ENCODE measurements at regions not wholly inside any gene's neighbourhood (a gene's known extent, or its start where the extent isn't known, plus 50 kb on each side); places are given as distances from the start of the nearest gene placed in this dataset.

DNA sequence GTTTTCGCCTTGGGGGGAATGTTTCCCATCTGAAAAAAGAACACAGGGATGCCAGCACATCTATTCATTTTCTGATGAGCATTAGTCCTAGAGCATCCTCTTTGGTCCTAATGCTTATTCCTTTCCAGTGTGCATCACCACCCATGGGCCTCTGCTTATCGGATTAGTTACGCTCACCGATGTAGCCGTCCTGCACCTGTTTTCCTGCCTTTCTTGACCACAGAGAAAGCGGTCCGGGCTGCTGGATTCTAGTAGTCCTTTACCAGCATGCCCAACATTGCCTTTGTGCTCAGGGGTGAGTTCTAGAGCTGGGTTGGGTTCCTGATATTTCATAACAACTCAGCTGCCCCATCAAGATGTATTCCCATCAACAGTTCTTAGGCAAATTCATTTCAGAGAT is 2084.5 kb upstream of the C9orf72 start:
- no peak for FAIRE-seq

DNA sequence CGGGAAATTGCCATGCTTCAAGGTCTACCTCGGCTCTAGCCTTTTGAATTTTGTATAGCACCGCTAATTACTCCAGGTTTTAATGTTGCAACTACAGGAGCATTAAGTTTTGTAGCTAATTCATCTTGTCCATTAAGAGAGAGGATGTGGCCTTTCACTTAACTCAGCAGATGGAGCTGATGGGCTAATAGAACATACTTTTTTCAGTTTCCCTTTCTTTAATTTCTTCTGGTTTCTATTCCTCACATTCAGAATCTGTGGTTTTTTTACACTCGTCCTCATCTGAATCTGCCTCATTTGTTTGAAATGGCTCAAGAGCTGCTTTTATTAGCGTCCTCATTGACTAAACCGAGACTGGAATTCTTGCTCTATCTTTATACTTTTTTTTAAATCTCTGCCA is 2085.7 kb upstream of the C9orf72 start:
- no peak for FAIRE-seq

DNA sequence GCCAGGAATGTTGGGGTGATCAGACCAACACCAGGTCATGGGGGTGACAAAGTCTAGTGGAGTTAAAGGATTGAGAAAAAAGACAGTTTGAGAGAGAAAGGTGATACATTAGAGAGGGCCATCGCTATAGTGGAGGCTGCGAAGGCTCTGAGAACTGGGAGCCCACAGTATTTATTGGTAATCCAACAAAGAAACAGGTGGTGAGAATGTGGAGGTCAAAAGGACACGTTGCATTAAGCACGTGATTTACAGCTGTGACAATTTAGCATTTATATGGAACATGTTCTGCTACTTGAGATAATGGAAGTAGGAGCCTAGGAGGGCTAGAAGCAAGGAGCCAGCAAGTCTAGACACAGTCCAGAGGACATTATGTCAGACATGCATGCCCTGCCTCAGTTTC is 2086.5 kb upstream of the C9orf72 start:
- no peak for FAIRE-seq

DNA sequence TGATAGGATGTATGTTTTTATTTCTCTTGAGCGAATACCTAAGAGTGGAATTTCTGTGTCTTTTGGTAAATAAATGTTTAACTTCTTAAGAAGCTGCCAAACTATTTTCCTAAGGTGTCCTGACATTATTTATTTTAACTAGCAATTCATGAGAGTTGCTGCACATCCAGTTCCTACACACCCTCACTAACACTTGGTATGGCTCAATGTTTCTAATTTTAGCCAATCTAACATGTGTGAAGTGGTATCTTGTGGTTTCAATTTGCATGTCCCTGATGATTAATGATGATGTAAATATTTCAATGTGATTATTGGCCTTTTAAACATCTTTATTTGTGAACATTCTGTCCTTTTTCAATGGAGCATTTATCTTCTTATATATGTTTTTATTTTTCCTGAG is 2095.5 kb upstream of the C9orf72 start:
- FAIRE-seq, result no peak

DNA sequence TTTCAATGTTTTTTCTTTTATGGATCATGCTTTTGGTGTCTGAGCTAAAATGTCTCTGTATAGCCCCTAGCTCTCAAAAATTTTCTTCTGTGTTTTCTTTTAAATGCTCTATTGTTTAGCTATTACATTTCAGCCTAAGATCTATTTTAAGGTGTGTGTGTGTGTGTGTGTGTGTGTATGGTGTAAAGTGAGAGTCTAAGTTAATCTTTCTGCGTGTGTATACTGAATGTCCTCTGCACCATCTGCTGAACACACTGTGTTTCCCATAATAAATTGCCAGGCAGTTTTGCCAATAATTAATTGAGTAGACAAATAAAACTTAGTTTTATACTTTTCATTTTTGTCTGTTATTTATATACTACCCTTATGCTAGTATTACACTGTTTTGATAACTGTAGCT is 2096.3 kb upstream of the C9orf72 start:
- FAIRE-seq, result peak; percentile 30

DNA sequence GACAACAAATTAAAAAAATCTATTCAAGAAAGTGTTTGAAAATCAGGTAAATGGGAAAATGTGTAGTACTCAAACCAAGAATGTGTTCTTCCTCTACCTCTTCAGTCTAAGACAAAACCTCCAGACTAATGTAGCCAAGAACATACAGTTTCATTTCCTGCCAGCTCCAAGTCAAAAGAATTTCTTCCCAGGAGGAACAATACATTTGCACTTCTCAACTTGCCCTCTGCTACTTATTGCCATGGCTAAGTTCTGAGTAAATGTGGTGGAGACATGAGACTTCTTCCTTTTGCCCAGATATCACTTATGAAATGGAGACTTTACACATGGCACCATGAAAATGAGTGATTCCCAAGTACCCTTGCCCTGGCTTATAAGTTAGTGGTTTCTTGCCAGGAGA is 2112.2 kb upstream of the C9orf72 start:
- FAIRE-seq, result no peak

DNA sequence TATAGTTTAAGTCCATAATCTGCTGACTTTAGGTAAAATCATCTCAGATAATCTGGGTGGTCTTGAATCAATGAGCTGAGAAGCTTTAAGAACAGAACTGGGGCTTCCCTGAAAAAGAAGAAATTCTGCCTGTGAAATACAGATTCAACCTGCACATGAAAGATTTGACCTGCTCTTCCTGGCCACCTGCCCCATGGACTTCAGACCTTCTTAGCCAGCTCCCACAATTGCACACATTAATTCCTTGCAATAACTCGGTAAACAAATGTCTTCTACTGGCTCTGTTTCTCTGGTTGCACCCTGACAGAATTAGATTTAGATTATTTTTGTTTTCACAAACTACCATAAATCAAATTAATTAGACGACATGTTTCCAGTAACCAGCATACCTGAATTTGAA is 2117.9 kb upstream of the C9orf72 start:
- no peak for FAIRE-seq

DNA sequence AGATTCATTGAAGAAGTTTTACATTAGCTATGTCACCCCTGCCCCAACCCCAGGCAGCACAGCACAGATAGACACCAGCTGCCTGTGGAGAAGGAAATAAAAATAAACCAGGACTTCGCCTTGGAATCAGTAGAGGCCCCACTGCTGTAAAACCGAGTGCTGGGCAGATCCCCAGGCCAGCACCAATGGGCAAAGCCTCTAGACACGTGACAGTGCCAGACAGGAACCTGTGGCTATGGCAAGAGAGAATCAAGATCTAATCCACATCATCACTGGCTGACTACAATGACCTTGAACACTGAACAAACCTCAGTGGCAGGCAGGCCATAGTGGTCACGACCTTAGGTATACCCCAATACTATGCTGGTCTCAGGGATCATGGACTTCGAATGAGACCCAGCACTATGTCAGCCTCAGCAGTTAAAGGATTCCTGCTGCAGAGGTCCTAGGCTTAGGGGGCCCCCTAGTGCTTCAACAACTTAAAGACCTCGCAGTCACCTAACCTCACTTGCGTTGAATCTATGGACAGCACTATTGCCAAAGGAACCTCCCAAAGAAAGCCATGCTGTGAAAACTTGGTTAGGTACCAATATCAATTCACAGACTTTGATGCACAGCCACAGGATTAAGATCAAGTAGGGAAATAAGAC is 2118.6 kb upstream of the C9orf72 start:
- FAIRE-seq, result no peak

DNA sequence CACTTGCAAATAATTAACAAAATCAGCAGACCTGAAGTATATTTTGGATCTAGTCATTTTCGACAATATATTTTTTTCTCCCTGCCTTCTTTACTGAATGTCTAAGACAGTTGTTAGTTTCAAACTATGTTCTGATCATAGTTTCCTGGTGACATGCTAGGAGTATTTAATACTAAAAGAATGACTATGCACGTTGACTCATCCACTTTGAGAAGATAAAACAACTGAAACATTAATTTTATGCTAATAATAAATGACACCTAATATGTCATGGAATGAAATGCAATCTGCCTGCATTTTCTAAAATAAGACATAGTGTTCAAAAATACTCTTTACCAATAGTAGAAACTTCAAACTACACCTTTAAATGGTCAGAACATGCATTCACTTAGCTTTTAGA is 2123.7 kb upstream of the C9orf72 start:
- FAIRE-seq, result no peak

DNA sequence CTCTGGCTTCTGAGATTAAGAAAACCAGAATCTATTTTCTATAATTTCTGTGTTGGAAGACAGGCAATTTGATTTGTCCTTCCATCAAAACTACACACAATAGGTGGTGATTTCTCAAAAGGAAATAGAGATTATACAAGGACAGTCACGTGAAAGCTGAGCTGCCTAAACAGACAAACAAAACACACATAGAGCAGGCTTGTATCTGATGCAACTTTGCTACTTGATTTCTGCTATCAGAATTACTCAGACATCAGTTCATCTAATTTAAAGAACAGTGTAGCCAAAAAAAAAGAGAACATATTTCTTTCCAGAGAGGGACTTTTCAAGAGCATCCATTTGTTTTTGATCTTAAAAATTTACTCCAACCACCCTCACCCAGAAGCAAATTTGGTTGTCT is 2128.3 kb upstream of the C9orf72 start:
- no peak for FAIRE-seq

DNA sequence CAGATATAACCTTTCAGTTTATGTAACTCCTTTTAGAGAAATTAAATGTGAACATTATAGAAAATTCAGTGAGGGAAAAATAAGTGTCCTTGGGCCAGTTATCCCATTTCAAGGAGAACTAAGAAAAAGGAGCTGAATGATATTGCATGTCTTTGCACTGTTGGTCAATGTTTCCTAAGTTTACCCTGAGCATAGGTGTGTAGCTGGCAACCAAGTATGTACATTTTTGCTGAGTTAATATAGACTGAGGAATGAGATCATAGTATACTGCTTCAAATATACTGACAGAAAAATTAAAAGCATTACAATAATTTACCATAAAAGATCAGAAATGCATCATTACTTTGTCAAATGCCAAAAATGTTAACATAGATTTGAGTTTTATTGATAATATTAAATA is 2128.7 kb upstream of the C9orf72 start:
- no peak for FAIRE-seq

DNA sequence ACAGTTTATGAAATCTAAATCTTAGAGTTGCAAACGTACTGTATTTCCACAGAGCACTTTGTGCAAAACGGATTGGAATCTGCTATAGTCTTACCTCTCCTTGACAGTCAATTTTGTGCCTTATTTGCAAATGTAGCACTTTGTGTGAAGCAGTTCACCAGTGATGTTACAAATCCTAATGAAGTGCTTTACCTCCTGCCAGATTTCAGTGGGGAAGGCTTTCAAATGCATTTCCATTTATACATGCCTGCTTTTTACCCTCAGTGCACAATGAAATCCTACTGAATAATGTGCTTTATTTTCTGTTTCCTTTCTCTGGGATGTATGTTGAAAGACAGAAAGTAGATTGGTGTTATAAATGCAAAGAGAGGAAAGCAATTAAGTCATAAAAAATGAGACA is 2141.6 kb upstream of the C9orf72 start:
- no peak for FAIRE-seq

DNA sequence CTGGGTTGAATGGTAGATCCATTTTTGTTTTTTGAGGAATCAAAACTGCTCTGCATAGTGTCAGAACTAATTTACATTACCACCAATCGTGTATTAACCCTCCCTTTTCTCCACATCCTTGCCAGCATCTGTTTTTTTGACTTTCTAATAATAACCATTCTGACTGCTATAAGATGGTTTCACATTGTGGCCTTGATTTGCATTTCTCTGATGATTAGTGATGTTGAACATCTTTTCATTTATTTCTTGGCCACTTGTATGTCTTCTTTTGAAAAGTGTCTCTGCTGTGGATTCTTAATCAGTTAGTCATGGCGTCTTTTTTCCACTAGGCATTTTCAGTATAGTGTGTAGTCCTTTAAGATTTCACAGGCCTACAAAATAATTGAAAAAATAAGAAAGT is 2144.3 kb upstream of the C9orf72 start:
- FAIRE-seq, result no peak

DNA sequence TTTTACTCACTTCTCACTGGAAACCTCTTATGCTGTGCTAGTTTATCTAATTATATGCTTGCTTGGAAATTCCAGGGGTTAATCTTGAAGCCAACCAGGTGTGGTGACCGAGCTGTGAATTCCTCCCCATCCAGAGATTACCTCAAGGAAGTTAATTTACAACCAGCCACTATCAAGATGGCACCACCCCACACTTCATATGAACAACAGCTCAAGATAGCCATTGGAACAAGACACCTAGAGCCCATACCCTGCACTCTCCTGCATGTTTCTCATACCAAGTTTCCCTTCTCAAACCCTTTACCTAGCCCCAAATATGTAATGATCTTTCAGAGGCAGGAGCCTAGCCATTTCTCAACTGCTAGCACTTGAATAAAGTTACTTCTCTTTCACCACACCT is 2156.9 kb upstream of the C9orf72 start:
- FAIRE-seq, result no peak

DNA sequence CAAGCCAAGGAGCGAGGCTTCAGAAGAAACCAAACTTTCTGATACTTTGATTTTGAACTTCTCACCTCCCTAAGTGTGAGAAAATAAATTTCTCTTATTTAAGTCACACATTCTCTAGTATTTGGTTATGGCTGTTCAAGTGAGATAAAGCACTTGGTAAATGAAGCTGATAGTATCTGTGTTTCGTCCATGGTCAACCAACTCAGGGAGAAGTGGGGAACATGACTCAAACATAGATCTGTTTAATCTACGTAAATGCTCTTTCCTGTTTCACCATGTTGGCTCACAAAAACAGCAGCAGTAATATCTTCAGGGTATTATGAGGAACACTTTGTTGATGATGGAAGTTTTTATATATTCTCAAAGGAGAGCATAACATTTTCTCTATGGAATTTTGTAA is 2167.2 kb upstream of the C9orf72 start:
- no peak for FAIRE-seq

DNA sequence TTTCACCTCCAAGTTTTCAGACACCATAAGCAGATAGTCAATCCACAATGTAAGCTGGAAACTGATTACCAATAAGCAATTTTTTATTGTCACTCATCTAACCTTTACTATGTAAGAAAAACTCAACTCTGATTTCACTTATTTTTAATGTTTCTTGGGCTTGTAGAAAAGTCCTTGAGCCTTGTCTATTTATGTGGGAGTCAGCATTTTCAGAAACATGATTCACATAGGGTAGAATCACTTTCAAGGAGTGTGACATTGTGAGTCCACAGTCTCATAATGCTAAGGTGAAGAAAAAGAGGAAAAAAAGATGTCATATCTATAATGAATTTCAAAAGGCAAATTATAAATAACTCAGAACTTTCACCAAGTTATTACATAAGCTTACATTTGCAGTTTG is 2167.9 kb upstream of the C9orf72 start:
- FAIRE-seq, result no peak

DNA sequence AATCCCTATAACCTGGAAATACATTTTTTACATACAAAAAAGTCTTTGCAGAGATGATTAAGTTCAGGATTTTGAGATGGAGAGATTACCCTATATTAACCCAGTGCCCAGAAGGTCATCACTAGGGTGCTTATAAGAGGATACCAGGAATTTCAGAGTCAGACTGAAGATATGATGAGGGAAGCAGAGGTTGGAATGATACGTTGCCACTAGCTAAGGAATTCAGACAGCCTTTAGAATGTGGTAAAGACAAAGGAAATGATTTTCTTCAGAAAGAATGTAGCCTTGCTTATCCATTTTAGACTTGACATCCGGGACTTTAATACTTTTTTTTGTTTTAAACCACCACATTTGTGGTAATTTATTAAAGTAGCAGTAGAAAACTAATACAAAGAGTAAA is 2176.8 kb upstream of the C9orf72 start:
- FAIRE-seq, result no peak

DNA sequence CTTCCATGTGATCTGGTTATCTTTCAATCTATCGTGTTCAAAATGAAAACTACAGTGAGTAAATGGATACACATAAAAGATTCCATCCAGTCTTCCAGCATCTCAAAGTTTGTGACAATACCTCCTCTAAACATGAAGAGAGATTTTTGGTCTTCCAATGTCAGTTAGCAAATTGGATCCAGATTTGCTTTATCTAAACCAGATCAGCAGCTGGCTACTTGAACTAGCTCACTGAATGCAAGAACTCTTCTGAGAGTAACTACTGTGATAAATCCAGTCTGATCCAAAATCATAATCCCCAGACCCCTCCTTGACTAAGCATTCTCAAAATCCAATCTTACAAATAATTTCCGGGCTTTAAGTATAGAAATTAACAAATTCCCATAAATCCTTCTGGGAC is 2177.9 kb upstream of the C9orf72 start:
- FAIRE-seq, result no peak

DNA sequence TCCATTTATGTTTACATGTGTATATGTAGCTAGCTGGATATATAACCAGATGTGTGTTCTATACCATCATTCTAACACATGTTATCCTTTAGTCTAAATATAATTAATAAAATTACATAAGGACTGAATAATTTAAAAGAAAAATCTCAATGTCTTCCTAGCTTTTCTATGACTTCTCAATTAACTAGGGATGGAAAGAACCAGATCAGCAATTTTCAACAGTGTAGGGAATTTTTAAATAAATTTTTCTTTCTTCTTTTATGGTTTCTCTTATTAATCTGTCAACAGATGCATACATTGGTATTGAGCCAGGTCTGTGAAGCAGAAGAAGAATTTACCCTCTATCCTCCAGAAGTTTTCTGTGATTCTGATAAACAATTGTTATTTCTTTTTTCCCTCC is 2180.4 kb upstream of the C9orf72 start:
- FAIRE-seq, result no peak

DNA sequence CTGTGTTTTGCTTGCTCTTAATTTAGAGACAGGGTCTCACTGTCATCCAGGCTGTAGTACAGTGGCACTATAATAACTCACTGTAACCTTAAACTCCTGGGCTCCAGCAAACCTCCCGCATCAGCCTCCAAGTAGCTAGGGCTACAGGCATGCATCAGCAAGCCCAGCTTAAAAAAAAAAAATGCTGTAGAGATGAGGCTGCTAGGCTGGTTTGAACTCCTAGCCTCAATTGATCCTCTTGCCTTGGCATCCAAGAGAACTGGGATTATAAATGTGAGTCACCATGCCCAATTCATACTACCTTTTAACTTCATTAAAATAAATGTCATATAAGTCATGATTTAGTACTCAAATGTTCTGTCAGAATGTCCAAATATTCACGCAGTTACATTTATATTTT is 2195.7 kb upstream of the C9orf72 start:
- no peak for FAIRE-seq

DNA sequence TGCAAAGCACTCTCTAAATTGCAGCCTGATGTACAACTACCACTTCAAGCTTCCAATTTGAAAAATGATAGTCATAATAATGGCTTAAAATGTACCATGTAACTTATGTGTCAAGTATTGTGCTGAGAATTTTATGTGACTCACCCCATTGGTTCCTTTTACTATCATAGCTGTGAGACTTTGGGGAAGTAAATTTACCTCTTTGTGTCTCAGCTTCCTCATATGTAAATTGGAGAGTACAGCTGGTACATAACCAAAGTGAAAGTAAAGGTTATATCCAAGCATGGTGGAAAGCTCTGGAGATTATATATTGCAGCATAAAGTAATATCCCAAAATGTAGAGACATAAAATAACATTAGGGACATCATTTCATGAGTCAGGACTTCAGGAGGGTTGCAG is 2200.4 kb upstream of the C9orf72 start:
- no peak for FAIRE-seq

DNA sequence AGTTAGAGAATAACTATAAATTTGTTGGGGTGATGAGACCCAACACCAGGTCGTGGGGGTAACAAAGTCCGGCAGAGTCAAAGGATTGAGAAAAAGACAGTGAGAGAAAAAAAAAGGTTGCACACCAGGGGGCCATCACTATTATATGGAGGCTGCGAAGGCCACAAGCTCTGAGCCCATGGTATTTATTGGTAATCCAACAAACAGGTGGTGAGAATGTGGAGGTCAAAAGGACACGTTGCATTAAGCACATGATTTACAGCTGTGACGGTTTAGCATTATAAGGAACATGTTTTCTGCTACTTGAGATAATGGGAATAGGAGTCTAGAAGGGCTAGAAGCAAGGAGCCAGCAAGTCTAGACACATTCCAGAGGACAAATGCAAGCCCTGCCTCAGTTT is 2202.2 kb upstream of the C9orf72 start:
- FAIRE-seq, result no peak

DNA sequence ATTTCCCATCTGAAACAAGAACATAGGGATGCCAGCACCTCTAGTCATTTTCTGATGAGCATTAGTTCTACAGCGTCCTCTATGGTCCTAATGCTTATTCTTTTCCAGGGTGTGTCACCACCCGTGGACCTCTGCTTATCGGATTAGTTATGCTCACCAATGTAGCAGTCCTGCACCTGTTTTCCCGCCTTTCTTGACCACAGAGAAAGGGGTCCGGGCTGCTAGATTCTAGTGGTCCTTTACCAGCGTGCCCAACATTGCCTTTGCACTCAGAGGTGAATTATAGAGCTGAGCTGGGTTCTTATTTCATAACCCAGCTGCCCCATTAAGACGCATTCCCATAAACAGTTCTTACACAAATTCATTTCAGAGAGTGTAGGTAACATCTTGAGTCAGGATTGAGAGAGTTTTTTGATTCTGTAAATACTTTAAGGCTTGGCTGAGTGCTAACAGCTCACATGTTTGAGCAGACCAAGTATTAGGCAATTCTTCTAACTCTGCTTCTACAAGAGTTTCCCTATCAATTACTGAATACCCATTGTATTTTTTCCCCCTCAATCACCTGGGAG is 2205.1 kb upstream of the C9orf72 start:
- no peak for FAIRE-seq

DNA sequence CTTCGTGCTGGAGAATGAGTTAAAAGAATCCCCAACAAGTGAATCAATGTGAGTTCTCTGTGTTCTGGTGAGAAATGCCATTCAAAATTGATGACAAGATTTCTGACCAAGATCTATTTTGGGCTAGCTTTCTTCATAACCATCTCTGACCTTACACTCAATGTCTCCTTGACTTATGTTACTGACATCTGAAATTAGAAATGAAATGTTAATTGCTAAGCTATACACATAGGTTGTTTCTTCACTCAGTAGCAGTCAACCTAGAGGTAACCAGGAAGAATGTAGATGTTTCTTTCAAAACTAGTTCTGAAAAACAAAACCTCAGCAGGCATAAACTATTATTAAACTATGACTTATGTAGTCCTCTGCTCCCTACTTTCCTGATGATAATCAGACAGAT is 2220.7 kb upstream of the C9orf72 start:
- no peak for FAIRE-seq

DNA sequence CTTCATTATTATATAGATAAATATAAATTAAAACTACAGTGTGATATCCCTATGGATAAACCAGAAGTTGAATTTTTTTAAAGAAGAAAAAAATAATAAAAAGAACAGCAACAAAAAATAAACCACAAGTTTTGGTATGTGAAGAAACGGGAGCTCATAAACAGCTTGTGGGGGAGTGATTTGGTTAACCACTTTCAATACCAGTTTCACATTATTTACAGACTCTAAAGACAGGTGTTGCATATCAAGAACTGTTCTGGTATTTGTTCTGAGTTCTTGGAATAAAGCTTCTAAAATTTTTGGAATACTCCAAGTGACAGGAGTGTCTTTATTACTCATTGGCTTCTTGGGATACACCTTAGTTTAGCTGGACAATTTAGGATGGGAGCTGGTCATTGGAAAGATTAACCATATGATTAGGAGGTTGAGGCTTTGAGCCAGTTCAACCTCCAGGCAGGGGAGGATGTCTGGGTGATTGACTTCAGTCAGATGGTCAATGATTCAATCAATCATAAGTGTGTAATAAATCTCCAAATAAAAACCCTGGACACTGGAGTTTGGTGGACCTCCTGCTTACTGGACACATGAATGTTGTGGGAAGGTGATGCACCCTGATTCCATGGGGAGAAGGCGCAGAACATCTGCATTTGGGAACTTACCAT is 2223.1 kb upstream of the C9orf72 start:
- FAIRE-seq, result no peak

Data from islet of Langerhans (tissue), 1 donor.